Mammary epithelial cell (primary cell): ENCODE measurements at regions not wholly inside any gene's neighbourhood (a gene's known extent, or its start where the extent isn't known, plus 50 kb on each side); places are given as distances from the start of the nearest gene placed in this dataset.

Experiments
- CTCF ChIP-seq, 2 donors: IDR thresholded peaks in 1 of 2; conservative IDR thresholded peaks in 1 of 2; 2 replicates each; pipeline ENCODE4 v1.5.1; 2011 to 2012; ENCODE audit warnings: inconsistent platforms in 2 of 2, low read length in 2 of 2, mild to moderate bottlenecking in 2 of 2, control low read depth in 1 of 2, low read depth in 1 of 2; ENCODE audit not compliant: insufficient read depth in 1 of 2; ENCODE audit errors: extremely low read depth in 1 of 2
- EZH2 ChIP-seq: IDR thresholded peaks from 2 replicates; pipeline ENCODE4 v1.6.1; 2012; ENCODE audit warnings: low read length, inconsistent platforms, borderline replicate concordance

GRCh38 chr2:5352286-5352685 is 339.9 kb upstream of the SOX11 start:
- no peak for TF ChIP-seq CTCF (conservative IDR thresholded peaks at IDR 0.05 in 1 of 2, IDR thresholded peaks at IDR 0.05 in 1 of 2; ENCODE audit: extremely low read depth in 1 of 2, insufficient read depth in 1 of 2, low read depth in 1 of 2, low read length in 2 of 2)
- TF ChIP-seq EZH2, result no peak
